Common myeloid progenitor, CD34-positive (primary cell): ENCODE measurements at regions not wholly inside any gene's neighbourhood (a gene's known extent, or its start where the extent isn't known, plus 50 kb on each side); places are given as distances from the start of the nearest gene placed in this dataset.
"Not testable (repeated sequence)": the region's sequence is repeated elsewhere in the genome, so short reads cannot be mapped to it uniquely, and the experiment has no call there.

Experiments
- CTCF ChIA-PET: fragments of 350-600 bp; sonication (Branson Sonifier 250); formaldehyde crosslinking; loops from one replicate; lab custom pipeline; 2021; ENCODE audit warnings: antibody characterized with exemption; lab: Charles Lee
- POLR2A ChIA-PET: fragments of 350-600 bp; sonication (Branson Sonifier 250); formaldehyde crosslinking; loops from one replicate; lab custom pipeline; 2021; ENCODE audit warnings: antibody characterized with exemption; lab: Charles Lee
- DNase-seq, 3 donors: peaks; one replicate each; pipeline versions ENCODE4 v3.0.0 to v3.0.0-alpha.2; 2013
- H3K27ac ChIP-seq, 2 experiments: 1 replicate in 1 of 2; 2 replicates in 1 of 2; pipeline ENCODE4 v1.7.0; 2013; ENCODE audit warnings: inconsistent platforms in 2 of 2, low read length in 2 of 2, mild to moderate bottlenecking in 2 of 2, low read depth in 1 of 2, moderate library complexity in 1 of 2; ENCODE audit not compliant: severe bottlenecking in 2 of 2, insufficient read depth in 1 of 2, poor library complexity in 1 of 2
- H3K27me3 ChIP-seq, 5 experiments: replicated peaks in 2 of 5; 1 replicate in 3 of 5; 2 replicates in 2 of 5; pipeline versions ENCODE4 v1.6.1 to v1.7.0; 2013; ENCODE audit warnings: low read length in 4 of 5, mild to moderate bottlenecking in 2 of 5, moderate library complexity in 2 of 5, inconsistent platforms in 1 of 5; ENCODE audit not compliant: insufficient read depth in 5 of 5, control insufficient read depth in 4 of 5
- H3K36me3 ChIP-seq, 4 experiments: 1 replicate in 2 of 4; 2 replicates in 2 of 4; pipeline versions ENCODE4 v1.6.1 to v1.7.0; 2013; ENCODE audit warnings: low read length in 3 of 4, control low read depth in 1 of 4, mild to moderate bottlenecking in 1 of 4; ENCODE audit not compliant: control insufficient read depth in 4 of 4, insufficient read depth in 4 of 4
- H3K4me1 ChIP-seq, 4 experiments: 1 replicate in 3 of 4; 2 replicates in 1 of 4; pipeline versions ENCODE4 v1.6.1 to v1.7.1; 2013; ENCODE audit warnings: low read length in 3 of 4, mild to moderate bottlenecking in 3 of 4, control low read depth in 1 of 4, inconsistent platforms in 1 of 4, moderate library complexity in 1 of 4; ENCODE audit not compliant: control insufficient read depth in 4 of 4, insufficient read depth in 4 of 4; ENCODE audit errors: control extremely low read depth in 1 of 4
- H3K4me3 ChIP-seq, 7 experiments: 1 replicate in 4 of 7; 2 replicates in 3 of 7; pipeline versions ENCODE4 v1.5.1 to v1.7.0; 2013; ENCODE audit warnings: mild to moderate bottlenecking in 7 of 7, low read length in 6 of 7, moderate library complexity in 6 of 7, inconsistent platforms in 2 of 7, low read depth in 2 of 7, control low read depth in 1 of 7; ENCODE audit not compliant: insufficient read depth in 4 of 7, control insufficient read depth in 1 of 7; ENCODE audit errors: extremely low read depth in 1 of 7
- H3K9me3 ChIP-seq, 5 experiments: 1 replicate in 4 of 5; 2 replicates in 1 of 5; pipeline versions ENCODE4 v1.6.1 to v1.7.1; 2013; ENCODE audit warnings: low read length in 4 of 5, mild to moderate bottlenecking in 2 of 5, inconsistent platforms in 1 of 5, low read depth in 1 of 5, moderate library complexity in 1 of 5; ENCODE audit not compliant: control insufficient read depth in 4 of 5, insufficient read depth in 2 of 5; ENCODE audit errors: control extremely low read depth in 1 of 5
- WGBS: methylation state at CpG from one replicate; pipeline ENCODE4 v1.1.5; 2013; ENCODE audit not compliant: insufficient coverage; 5-methylcytosine and 5-hydroxymethylcytosine counted together

GRCh38 chr3:26920646-26921478 is 298.3 kb downstream of the LRRC3B start:
- H3K27ac ChIP-seq: no peak overlapping the region
- DNase-seq: no peak
- no peaks in the 10 kb centered on the region for H3K27me3 ChIP-seq
- ChIA-PET CTCF (no interaction called here), POLR2A (no interaction called here)
- H3K9me3 ChIP-seq: peaks cover 0 to 2% (median 0%) of the 10 kb centered on the region in 5 experiments
- no peaks in the 10 kb centered on the region for H3K36me3 ChIP-seq
- H3K4me3 ChIP-seq: no peak overlapping the region
- 52% methylated on average over 9 of the region's 12 CpGs for WGBS
- no peaks in the 10 kb centered on the region for H3K4me1 ChIP-seq

GRCh38 chr3:26931896-26932295 is 309.3 kb downstream of the LRRC3B start:
- no peak for DNase-seq
- CTCF ChIA-PET: no interaction called here
- Histone ChIP-seq H3K9me3 (no peaks in the 10 kb centered on the region), H3K36me3 (no peaks in the 10 kb centered on the region), H3K4me3 (no peak overlapping the region), H3K4me1 (no peaks in the 10 kb centered on the region), H3K27me3 (no peaks in the 10 kb centered on the region), H3K27ac (no peak overlapping the region)
- WGBS: no CpG with 5 or more reads among the region's 1 CpG
- POLR2A ChIA-PET: no interaction called here

GRCh38 chr3:26932752-26933151 is 310.2 kb downstream of the LRRC3B start:
- H3K4me3 ChIP-seq: no peak overlapping the region
- H3K4me1 ChIP-seq: no peaks in the 10 kb centered on the region
- no peaks in the 10 kb centered on the region for H3K36me3 ChIP-seq
- ChIA-PET POLR2A (no interaction called here), CTCF (no interaction called here)
- H3K27me3 ChIP-seq: no peaks in the 10 kb centered on the region
- no peaks in the 10 kb centered on the region for H3K9me3 ChIP-seq
- 94% methylated on average over 2 of the region's 3 CpGs for WGBS
- DNase-seq: no peak
- no peak overlapping the region for H3K27ac ChIP-seq

GRCh38 chr3:26945480-26945879 is 322.9 kb downstream of the LRRC3B start:
- H3K27me3 ChIP-seq, H3K4me3 ChIP-seq, CTCF ChIA-PET, H3K36me3 ChIP-seq, H3K4me1 ChIP-seq, H3K9me3 ChIP-seq, H3K27ac ChIP-seq, DNase-seq: not testable (repeated sequence)
- 100% methylated on average over 1 of the region's 4 CpGs for WGBS
- POLR2A ChIA-PET: interaction anchor here (0.5 kb wide), 1 partner anchor 10 kb away, joined by 3 read pairs; no protein-coding TSS in a partner anchor

- peaks cover 0 to 5% (median 3%) of the 10 kb centered on the region in 5 experiments for H3K9me3 ChIP-seq
- H3K27ac ChIP-seq: no peak overlapping the region
- ChIA-PET CTCF (no interaction called here), POLR2A (no interaction called here)
- no peaks in the 10 kb centered on the region for H3K4me1 ChIP-seq
- no CpG with 5 or more reads among the region's 1 CpG for WGBS
- H3K4me3 ChIP-seq: no peak overlapping the region
- no peaks in the 10 kb centered on the region for H3K36me3 ChIP-seq
- H3K27me3 ChIP-seq: no peaks in the 10 kb centered on the region
- DNase-seq: no peak
Measured at GRCh38 chr3:26960382-26960781, 337.8 kb downstream of the LRRC3B start.

- Histone ChIP-seq H3K4me3 (no peak overlapping the region), H3K27me3 (no peaks in the 10 kb centered on the region), H3K27ac (no peak overlapping the region), H3K9me3 (peaks cover 0 to 5% (median 3%) of the 10 kb centered on the region in 5 experiments), H3K36me3 (no peaks in the 10 kb centered on the region), H3K4me1 (no peaks in the 10 kb centered on the region)
- POLR2A ChIA-PET: no interaction called here
- no peak for DNase-seq
- CTCF ChIA-PET: no interaction called here
- WGBS: 100% methylated on average over 3 of the region's 6 CpGs
Measured at GRCh38 chr3:26962492-26963360, 340.2 kb downstream of the LRRC3B start.

- DNase-seq: no peak
- POLR2A ChIA-PET: no interaction called here
- 94% methylated on average over 5 of the region's 5 CpGs for WGBS
- no peaks in the 10 kb centered on the region for H3K36me3 ChIP-seq
- no peak overlapping the region for H3K4me3 ChIP-seq
- H3K9me3 ChIP-seq: peaks cover 0 to 5% (median 3%) of the 10 kb centered on the region in 5 experiments
- H3K27ac ChIP-seq: no peak overlapping the region
- H3K4me1 ChIP-seq: no peaks in the 10 kb centered on the region
- peaks cover 0 to under 1% (median 0%) of the 10 kb centered on the region in 5 experiments for H3K27me3 ChIP-seq
- CTCF ChIA-PET: no interaction called here
Measured at GRCh38 chr3:26963361-26963743, 340.8 kb downstream of the LRRC3B start.
